ENCODE measurements at regions not wholly inside any gene's neighbourhood (a gene's known extent, or its start where the extent isn't known, plus 50 kb on each side); places are given as distances from the start of the nearest gene placed in this dataset.
"Not testable (repeated sequence)": the region's sequence is repeated elsewhere in the genome, so short reads cannot be mapped to it uniquely, and the experiment has no call there.

GRCh38 chr2:157023264-157023663 lies 234.2 kb upstream of the GALNT5 start:
- H3K4me1 Mint-ChIP-seq (ENCODE audit: low read depth); DNase-seq (ENCODE audit: low spot score); H3K27me3 Mint-ChIP-seq (ENCODE audit: low read depth); H3K27ac Mint-ChIP-seq; H3K9me3 Mint-ChIP-seq; intact Hi-C loops (cut with micrococcal nuclease); H3K4me3 Mint-ChIP-seq (ENCODE audit: low read depth); H3K36me3 Mint-ChIP-seq (ENCODE audit: low read depth): not testable (repeated sequence)

- H3K4me1 Mint-ChIP-seq (ENCODE audit: low read depth): no peaks in the 10 kb centered on the region
- no peak overlapping the region for H3K27ac Mint-ChIP-seq
- no peaks in the 10 kb centered on the region for H3K36me3 Mint-ChIP-seq (ENCODE audit: low read depth)
- H3K9me3 Mint-ChIP-seq: no peaks in the 10 kb centered on the region
- intact Hi-C loops (cut with micrococcal nuclease): no loop called here
- H3K4me3 Mint-ChIP-seq (ENCODE audit: low read depth): no peak overlapping the region
- no peak for DNase-seq (ENCODE audit: low spot score)
- no peaks in the 10 kb centered on the region for H3K27me3 Mint-ChIP-seq (ENCODE audit: low read depth)
Measured at GRCh38 chr2:157024129-157024528, 233.4 kb upstream of the GALNT5 start.

DNA sequence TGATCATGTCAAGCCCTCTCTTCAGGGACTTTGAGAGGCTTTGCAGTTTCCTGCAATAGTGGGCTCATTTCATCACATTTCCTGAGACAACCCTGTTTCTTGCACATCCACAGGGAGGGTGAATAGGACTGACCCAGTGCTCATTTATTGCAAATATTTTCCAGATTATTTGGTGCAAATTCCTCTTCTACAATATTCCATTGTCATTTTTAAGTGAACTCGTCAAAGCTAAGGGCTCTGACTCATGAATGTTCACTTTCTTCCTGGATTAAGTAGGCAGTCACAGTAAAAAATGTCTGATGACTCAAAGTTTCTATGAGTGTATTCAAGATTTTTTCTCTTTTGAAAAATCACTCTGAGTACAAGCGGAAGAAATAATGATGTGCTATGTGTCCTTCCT lies 225.5 kb upstream of the GALNT5 start:
- no peaks in the 10 kb centered on the region for H3K9me3 Mint-ChIP-seq
- DNase-seq (ENCODE audit: low spot score): no peak
- peaks cover 1% of the 10 kb centered on the region for H3K27me3 Mint-ChIP-seq (ENCODE audit: low read depth)
- intact Hi-C loops (cut with micrococcal nuclease): no loop called here
- H3K36me3 Mint-ChIP-seq (ENCODE audit: low read depth): no peaks in the 10 kb centered on the region
- H3K27ac Mint-ChIP-seq: no peak overlapping the region
- no peaks in the 10 kb centered on the region for H3K4me1 Mint-ChIP-seq (ENCODE audit: low read depth)
- H3K4me3 Mint-ChIP-seq (ENCODE audit: low read depth): no peak overlapping the region

DNA sequence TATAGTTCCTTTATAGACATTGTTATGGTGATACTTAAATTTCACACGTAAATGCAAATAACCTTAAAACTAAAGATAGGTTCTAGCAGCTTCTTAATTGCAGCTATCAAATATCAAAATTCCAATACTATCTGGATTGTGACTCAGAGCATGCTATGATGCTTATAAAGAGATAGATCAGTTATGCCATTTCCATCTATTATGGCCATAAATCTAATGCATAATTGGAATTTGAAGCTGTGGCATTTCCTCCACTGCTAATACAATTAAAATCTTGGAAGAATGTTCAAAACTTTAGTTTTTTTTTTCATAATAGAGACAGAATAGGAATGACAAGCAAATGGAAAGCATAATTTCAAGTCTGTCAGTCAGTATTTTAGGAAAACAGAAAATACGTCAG lies 220.8 kb upstream of the GALNT5 start:
- H3K27me3 Mint-ChIP-seq (ENCODE audit: low read depth): peaks cover 10% of the 10 kb centered on the region
- no peak overlapping the region for H3K27ac Mint-ChIP-seq
- no peaks in the 10 kb centered on the region for H3K9me3 Mint-ChIP-seq
- H3K4me1 Mint-ChIP-seq (ENCODE audit: low read depth): no peaks in the 10 kb centered on the region
- no peak overlapping the region for H3K4me3 Mint-ChIP-seq (ENCODE audit: low read depth)
- no peak for DNase-seq (ENCODE audit: low spot score)
- H3K36me3 Mint-ChIP-seq (ENCODE audit: low read depth): no peaks in the 10 kb centered on the region
- intact Hi-C loops (cut with micrococcal nuclease): no loop called here

DNA sequence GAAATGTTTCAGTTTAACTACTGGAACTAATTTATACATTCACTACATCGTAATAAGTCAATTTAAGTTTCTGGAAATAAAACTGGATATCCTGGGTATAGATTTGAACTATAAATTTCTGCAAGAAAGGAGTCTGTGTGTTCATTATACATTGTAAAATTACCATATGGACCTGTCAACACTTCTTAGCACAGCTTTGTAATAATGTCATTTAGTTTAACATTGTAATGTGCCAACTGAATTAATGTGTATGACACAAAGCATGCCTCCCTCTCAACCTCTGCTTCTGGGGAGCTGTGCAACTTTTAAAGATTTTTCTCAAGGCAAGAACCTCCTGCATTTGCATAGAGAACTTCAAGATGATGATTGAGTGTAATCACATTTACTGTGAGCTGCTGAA lies 213.7 kb upstream of the GALNT5 start:
- DNase-seq (ENCODE audit: low spot score): no peak

GRCh38 chr2:157046396-157046795 lies 211.1 kb upstream of the GALNT5 start:
- DNase-seq (ENCODE audit: low spot score): no peak
- Mint-ChIP-seq H3K27ac (no peak overlapping the region), H3K4me3 (ENCODE audit: low read depth) (no peak overlapping the region), H3K4me1 (ENCODE audit: low read depth) (no peaks in the 10 kb centered on the region), H3K27me3 (ENCODE audit: low read depth) (peaks cover 6% of the 10 kb centered on the region), H3K9me3 (no peaks in the 10 kb centered on the region), H3K36me3 (ENCODE audit: low read depth) (no peaks in the 10 kb centered on the region)
- intact Hi-C loops (cut with micrococcal nuclease): no loop called here

More for the DNA sequence above, 213.7 kb upstream of the GALNT5 start:
- no peak overlapping the region for H3K4me3 Mint-ChIP-seq (ENCODE audit: low read depth)
- H3K27ac Mint-ChIP-seq: no peak overlapping the region
- intact Hi-C loops (cut with micrococcal nuclease): no loop called here
- no peaks in the 10 kb centered on the region for H3K36me3 Mint-ChIP-seq (ENCODE audit: low read depth)
- H3K4me1 Mint-ChIP-seq (ENCODE audit: low read depth): no peaks in the 10 kb centered on the region
- H3K9me3 Mint-ChIP-seq: no peaks in the 10 kb centered on the region
- peaks cover 7% of the 10 kb centered on the region for H3K27me3 Mint-ChIP-seq (ENCODE audit: low read depth)

DNA sequence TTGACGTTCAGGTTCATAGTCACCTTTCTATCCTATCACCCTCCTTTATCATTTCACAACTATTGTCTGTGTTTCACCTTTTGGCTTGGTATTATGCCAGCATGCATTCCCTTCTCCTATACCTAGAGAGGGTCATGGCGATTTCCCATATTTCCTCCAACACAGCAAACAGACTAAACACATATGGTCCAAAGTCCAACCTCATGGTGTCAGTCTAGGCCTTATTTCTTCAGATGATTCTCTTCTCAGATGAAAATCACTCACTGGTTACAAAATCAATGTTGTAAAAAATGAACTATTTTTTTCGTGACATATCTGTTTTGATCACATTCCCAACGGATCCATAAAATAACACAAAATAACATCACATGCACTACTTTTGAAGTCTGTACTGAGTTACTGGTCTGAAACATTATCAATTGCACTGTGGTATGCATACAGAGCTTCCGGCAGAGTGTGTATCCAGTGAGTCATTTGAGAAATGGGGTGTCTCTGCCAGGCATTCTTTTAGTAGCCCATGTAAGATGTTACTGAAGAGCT lies 204.8 kb upstream of the GALNT5 start:
- peaks cover 2% of the 10 kb centered on the region for H3K4me1 Mint-ChIP-seq (ENCODE audit: low read depth)

GRCh38 chr2:157053876-157054275 lies 203.6 kb upstream of the GALNT5 start:
- H3K36me3 Mint-ChIP-seq (ENCODE audit: low read depth): no peaks in the 10 kb centered on the region
- intact Hi-C loops (cut with micrococcal nuclease): loop anchor here (10.0 kb wide), 3 partner anchors 141 to 1679 kb away; no protein-coding TSS in a partner anchor
- H3K27ac Mint-ChIP-seq: no peak overlapping the region
- peaks cover 10% of the 10 kb centered on the region for H3K27me3 Mint-ChIP-seq (ENCODE audit: low read depth)
- H3K4me1 Mint-ChIP-seq (ENCODE audit: low read depth): peaks cover 2% of the 10 kb centered on the region
- H3K9me3 Mint-ChIP-seq: no peaks in the 10 kb centered on the region
- no peak for DNase-seq (ENCODE audit: low spot score)
- H3K4me3 Mint-ChIP-seq (ENCODE audit: low read depth): no peak overlapping the region

More for the DNA sequence above, 204.8 kb upstream of the GALNT5 start:
- H3K4me3 Mint-ChIP-seq (ENCODE audit: low read depth): no peak overlapping the region
- peaks cover 10% of the 10 kb centered on the region for H3K27me3 Mint-ChIP-seq (ENCODE audit: low read depth)
- H3K27ac Mint-ChIP-seq: no peak overlapping the region
- intact Hi-C loops (cut with micrococcal nuclease): loop anchor here (10.0 kb wide), 3 partner anchors 142 to 1678 kb away; no protein-coding TSS in a partner anchor
- H3K36me3 Mint-ChIP-seq (ENCODE audit: low read depth): no peaks in the 10 kb centered on the region
- no peaks in the 10 kb centered on the region for H3K9me3 Mint-ChIP-seq
- no peak for DNase-seq (ENCODE audit: low spot score)

GRCh38 chr2:157055660-157056199 lies 201.8 kb upstream of the GALNT5 start:
- no peak for DNase-seq (ENCODE audit: low spot score)
- H3K4me3 Mint-ChIP-seq (ENCODE audit: low read depth): no peak overlapping the region
- H3K9me3 Mint-ChIP-seq: no peaks in the 10 kb centered on the region
- intact Hi-C loops (cut with micrococcal nuclease): loop anchor here (10.0 kb wide), 3 partner anchors 139 to 1681 kb away; no protein-coding TSS in a partner anchor
- H3K4me1 Mint-ChIP-seq (ENCODE audit: low read depth): peaks cover 2% of the 10 kb centered on the region
- no peak overlapping the region for H3K27ac Mint-ChIP-seq
- no peaks in the 10 kb centered on the region for H3K36me3 Mint-ChIP-seq (ENCODE audit: low read depth)
- H3K27me3 Mint-ChIP-seq (ENCODE audit: low read depth): peaks cover 8% of the 10 kb centered on the region

DNA sequence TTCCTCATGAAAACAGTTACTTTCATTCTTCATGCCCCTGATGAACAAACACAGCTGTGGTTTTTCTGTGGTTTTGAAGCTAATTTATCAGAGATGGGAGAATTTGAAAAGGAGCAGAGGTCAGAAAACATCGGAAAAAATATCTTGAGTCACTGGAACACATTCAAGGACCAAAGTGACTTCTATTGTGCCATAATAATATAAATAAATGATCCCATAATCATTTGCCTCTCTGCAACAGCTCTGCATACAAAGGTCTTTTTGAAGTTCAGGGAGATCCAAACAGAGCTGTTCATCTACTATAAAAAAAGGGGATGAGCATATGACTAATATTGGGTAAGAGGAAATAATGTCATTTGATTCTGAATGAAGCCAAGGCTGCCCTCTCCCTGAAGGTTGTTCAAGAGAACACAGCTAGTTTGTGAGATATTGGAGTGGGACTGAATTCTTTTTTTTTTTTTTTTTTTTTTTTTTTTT lies 201.3 kb upstream of the GALNT5 start:
- H3K4me3 Mint-ChIP-seq (ENCODE audit: low read depth): no peak overlapping the region
- H3K4me1 Mint-ChIP-seq (ENCODE audit: low read depth): peaks cover 2% of the 10 kb centered on the region
- intact Hi-C loops (cut with micrococcal nuclease): loop anchor here (10.0 kb wide), 3 partner anchors 139 to 1681 kb away; no protein-coding TSS in a partner anchor
- no peak for DNase-seq (ENCODE audit: low spot score)
- H3K27me3 Mint-ChIP-seq (ENCODE audit: low read depth): peaks cover 8% of the 10 kb centered on the region
- H3K9me3 Mint-ChIP-seq: no peaks in the 10 kb centered on the region
- no peaks in the 10 kb centered on the region for H3K36me3 Mint-ChIP-seq (ENCODE audit: low read depth)
- H3K27ac Mint-ChIP-seq: no peak overlapping the region

GRCh38 chr2:157058161-157058560 lies 199.3 kb upstream of the GALNT5 start:
- intact Hi-C loops (cut with micrococcal nuclease): loop anchor here (10.0 kb wide), 3 partner anchors 137 to 1683 kb away; no protein-coding TSS in a partner anchor
- H3K4me1 Mint-ChIP-seq (ENCODE audit: low read depth): peaks cover 2% of the 10 kb centered on the region
- no peaks in the 10 kb centered on the region for H3K9me3 Mint-ChIP-seq
- peaks cover 8% of the 10 kb centered on the region for H3K27me3 Mint-ChIP-seq (ENCODE audit: low read depth)
- DNase-seq (ENCODE audit: low spot score): no peak
- H3K36me3 Mint-ChIP-seq (ENCODE audit: low read depth): no peaks in the 10 kb centered on the region
- no peak overlapping the region for H3K27ac Mint-ChIP-seq
- H3K4me3 Mint-ChIP-seq (ENCODE audit: low read depth): no peak overlapping the region

DNA sequence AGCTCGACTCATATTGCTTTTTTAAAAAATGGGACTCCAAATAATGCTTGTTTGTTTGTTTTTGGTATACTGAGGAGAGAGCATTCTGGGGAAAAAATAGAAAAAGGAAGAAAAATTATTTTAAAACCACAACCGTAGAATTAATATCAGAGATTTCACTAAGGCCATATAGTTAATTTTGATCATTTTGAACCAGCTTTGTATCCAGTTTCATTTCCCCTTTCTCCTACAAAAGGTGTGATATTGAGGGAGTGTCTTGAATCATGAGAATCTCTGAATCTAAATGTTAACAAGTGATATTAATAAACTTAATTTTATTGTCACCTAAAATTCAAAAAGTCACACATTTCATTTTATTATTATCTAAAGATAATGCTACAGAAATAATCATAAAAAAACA lies 198.5 kb upstream of the GALNT5 start:
- Mint-ChIP-seq H3K4me1 (ENCODE audit: low read depth) (peaks cover 2% of the 10 kb centered on the region), H3K4me3 (ENCODE audit: low read depth) (no peak overlapping the region), H3K27me3 (ENCODE audit: low read depth) (peaks cover 5% of the 10 kb centered on the region), H3K36me3 (ENCODE audit: low read depth) (no peaks in the 10 kb centered on the region), H3K9me3 (no peaks in the 10 kb centered on the region), H3K27ac (no peak overlapping the region)
- DNase-seq (ENCODE audit: low spot score): no peak
- intact Hi-C loops (cut with micrococcal nuclease): loop anchor here (10.0 kb wide), 3 partner anchors 136 to 1684 kb away; no protein-coding TSS in a partner anchor

DNA sequence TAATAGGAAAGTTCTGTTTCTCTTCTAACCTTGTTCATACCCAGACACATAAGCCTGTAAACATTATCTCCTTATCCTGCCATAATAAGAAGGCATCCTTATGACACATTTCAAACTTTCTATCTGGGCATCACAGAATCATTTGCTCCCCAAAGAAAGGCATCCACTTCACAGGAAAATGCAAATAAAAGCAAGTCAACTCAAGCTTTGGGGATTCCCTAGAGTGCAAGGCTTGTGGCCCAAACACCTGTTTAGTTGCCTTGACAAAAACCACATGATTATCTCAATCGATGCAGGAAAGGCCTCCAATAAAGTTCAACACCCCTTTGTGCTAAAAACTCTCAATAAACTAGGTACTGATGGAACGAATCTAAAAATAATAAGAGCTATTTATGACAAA lies 195.7 kb upstream of the GALNT5 start:
- no peaks in the 10 kb centered on the region for H3K9me3 Mint-ChIP-seq
- no peaks in the 10 kb centered on the region for H3K36me3 Mint-ChIP-seq (ENCODE audit: low read depth)
- no peaks in the 10 kb centered on the region for H3K4me1 Mint-ChIP-seq (ENCODE audit: low read depth)
- intact Hi-C loops (cut with micrococcal nuclease): no loop called here
- H3K4me3 Mint-ChIP-seq (ENCODE audit: low read depth): no peak overlapping the region
- no peak for DNase-seq (ENCODE audit: low spot score)
- peaks cover 2% of the 10 kb centered on the region for H3K27me3 Mint-ChIP-seq (ENCODE audit: low read depth)
- H3K27ac Mint-ChIP-seq: no peak overlapping the region
